ENCODE measurements at regions not wholly inside any gene's neighbourhood (a gene's known extent, or its start where the extent isn't known, plus 50 kb on each side); places are given as distances from the start of the nearest gene placed in this dataset.
"Not testable (repeated sequence)": the region's sequence is repeated elsewhere in the genome, so short reads cannot be mapped to it uniquely, and the experiment has no call there.

GRCh38 chr6:164942271-164942670 lies 367.1 kb downstream of the C6orf118 start:
- Histone ChIP-seq H3K9me3 (ENCODE audit: control insufficient read depth, low read depth, low read length) (peaks cover 2% of the 10 kb centered on the region), H3K36me3 (ENCODE audit: control insufficient read depth in 2 of 2, extremely low read depth in 1 of 2, insufficient read depth in 2 of 2, low read length in 2 of 2) (no peaks in the 10 kb centered on the region), H3K9ac (ENCODE audit: control insufficient read depth, extremely low read depth, insufficient read depth, low read length) (no peak overlapping the region), H3K79me2 (ENCODE audit: control insufficient read depth, insufficient read depth, low read length) (no peaks in the 10 kb centered on the region), H3K4me1 (ENCODE audit: control insufficient read depth, extremely low read depth, insufficient read depth, low read length) (no peaks in the 10 kb centered on the region), H3K27me3 (ENCODE audit: control insufficient read depth, extremely low read depth, insufficient read depth, low read length) (no peaks in the 10 kb centered on the region), H3K4me3 (ENCODE audit: control insufficient read depth in 2 of 3, extremely low read depth in 1 of 3, insufficient read depth in 2 of 3, low read depth in 1 of 3, low read length in 3 of 3) (no peak overlapping the region), H2AFZ (ENCODE audit: control insufficient read depth, low read length) (no peak overlapping the region), H4K20me1 (ENCODE audit: control insufficient read depth, extremely low read depth, insufficient read depth, low read length) (no peaks in the 10 kb centered on the region), H3K9me1 (ENCODE audit: control insufficient read depth, extremely low read depth, insufficient read depth, low read length) (no peaks in the 10 kb centered on the region), H3K27ac (ENCODE audit: control insufficient read depth, insufficient read depth, low read length) (no peak overlapping the region), H3K4me2 (ENCODE audit: control insufficient read depth, extremely low read depth, insufficient read depth, low read depth, low read length) (no peak overlapping the region)
- FAIRE-seq (no peak), DNase-seq (ENCODE audit: low read depth, low spot score) (no peak)
- dilution Hi-C loops (cut with MboI; ENCODE audit: extremely low pct_ligation_motif_present, low sequenced_read_pairs): no loop called here
- TF ChIP-seq EZH2 (IDR thresholded peaks at IDR 0.05; ENCODE audit: low read length) (no peak), CTCF (optimal IDR thresholded peaks at IDR 0.05 in 1 of 3, IDR thresholded peaks at IDR 0.05 in 1 of 3, conservative IDR thresholded peaks at IDR 0.05 in 1 of 3; ENCODE audit: extremely low read depth in 1 of 3, insufficient read depth in 2 of 3, low read length in 3 of 3) (no peak)

- dilution Hi-C loops (cut with MboI; ENCODE audit: extremely low pct_ligation_motif_present, low sequenced_read_pairs); DNase-seq (ENCODE audit: low read depth, low spot score): not testable (repeated sequence)
These were observed 376.1 kb downstream of the C6orf118 start for GRCh38 chr6:164933238-164933794.

GRCh38 chr6:164929408-164929977 lies 379.9 kb downstream of the C6orf118 start:
- no peaks in the 10 kb centered on the region for H3K9me1 ChIP-seq (ENCODE audit: control insufficient read depth, extremely low read depth, insufficient read depth, low read length)
- H3K27me3 ChIP-seq (ENCODE audit: control insufficient read depth, extremely low read depth, insufficient read depth, low read length): no peaks in the 10 kb centered on the region
- no peak overlapping the region for H3K9ac ChIP-seq (ENCODE audit: control insufficient read depth, extremely low read depth, insufficient read depth, low read length)
- H2AFZ ChIP-seq (ENCODE audit: control insufficient read depth, low read length): no peak overlapping the region
- no peaks in the 10 kb centered on the region for H3K9me3 ChIP-seq (ENCODE audit: control insufficient read depth, low read depth, low read length)
- DNase-seq (ENCODE audit: low read depth, low spot score) (no peak), FAIRE-seq (no peak)
- H3K79me2 ChIP-seq (ENCODE audit: control insufficient read depth, insufficient read depth, low read length): no peaks in the 10 kb centered on the region
- H3K36me3 ChIP-seq (ENCODE audit: control insufficient read depth in 2 of 2, extremely low read depth in 1 of 2, insufficient read depth in 2 of 2, low read length in 2 of 2): no peaks in the 10 kb centered on the region
- TF ChIP-seq CTCF (optimal IDR thresholded peaks at IDR 0.05 in 1 of 3, IDR thresholded peaks at IDR 0.05 in 1 of 3, conservative IDR thresholded peaks at IDR 0.05 in 1 of 3; ENCODE audit: extremely low read depth in 1 of 3, insufficient read depth in 2 of 3, low read length in 3 of 3) (no peak), EZH2 (IDR thresholded peaks at IDR 0.05; ENCODE audit: low read length) (no peak)
- dilution Hi-C loops (cut with MboI; ENCODE audit: extremely low pct_ligation_motif_present, low sequenced_read_pairs): no loop called here
- no peak overlapping the region for H3K27ac ChIP-seq (ENCODE audit: control insufficient read depth, insufficient read depth, low read length)
- H3K4me3 ChIP-seq (ENCODE audit: control insufficient read depth in 2 of 3, extremely low read depth in 1 of 3, insufficient read depth in 2 of 3, low read depth in 1 of 3, low read length in 3 of 3): no peak overlapping the region
- H3K4me1 ChIP-seq (ENCODE audit: control insufficient read depth, extremely low read depth, insufficient read depth, low read length): no peaks in the 10 kb centered on the region
- no peaks in the 10 kb centered on the region for H4K20me1 ChIP-seq (ENCODE audit: control insufficient read depth, extremely low read depth, insufficient read depth, low read length)
- no peak overlapping the region for H3K4me2 ChIP-seq (ENCODE audit: control insufficient read depth, extremely low read depth, insufficient read depth, low read depth, low read length)

More at GRCh38 chr6:164933238-164933794, 376.1 kb downstream of the C6orf118 start:
- H2AFZ ChIP-seq (ENCODE audit: control insufficient read depth, low read length); H3K4me3 ChIP-seq (ENCODE audit: control insufficient read depth in 2 of 3, extremely low read depth in 1 of 3, insufficient read depth in 2 of 3, low read depth in 1 of 3, low read length in 3 of 3); H4K20me1 ChIP-seq (ENCODE audit: control insufficient read depth, extremely low read depth, insufficient read depth, low read length); H3K27ac ChIP-seq (ENCODE audit: control insufficient read depth, insufficient read depth, low read length); H3K36me3 ChIP-seq (ENCODE audit: control insufficient read depth in 2 of 2, extremely low read depth in 1 of 2, insufficient read depth in 2 of 2, low read length in 2 of 2); H3K9ac ChIP-seq (ENCODE audit: control insufficient read depth, extremely low read depth, insufficient read depth, low read length); H3K79me2 ChIP-seq (ENCODE audit: control insufficient read depth, insufficient read depth, low read length); FAIRE-seq; H3K4me1 ChIP-seq (ENCODE audit: control insufficient read depth, extremely low read depth, insufficient read depth, low read length); H3K27me3 ChIP-seq (ENCODE audit: control insufficient read depth, extremely low read depth, insufficient read depth, low read length); H3K9me3 ChIP-seq (ENCODE audit: control insufficient read depth, low read depth, low read length); H3K9me1 ChIP-seq (ENCODE audit: control insufficient read depth, extremely low read depth, insufficient read depth, low read length); H3K4me2 ChIP-seq (ENCODE audit: control insufficient read depth, extremely low read depth, insufficient read depth, low read depth, low read length): not testable (repeated sequence)

All from keratinocyte (primary cell).